ENCODE measurements at regions not wholly inside any gene's neighbourhood (a gene's known extent, or its start where the extent isn't known, plus 50 kb on each side); places are given as distances from the start of the nearest gene placed in this dataset.

DNA sequence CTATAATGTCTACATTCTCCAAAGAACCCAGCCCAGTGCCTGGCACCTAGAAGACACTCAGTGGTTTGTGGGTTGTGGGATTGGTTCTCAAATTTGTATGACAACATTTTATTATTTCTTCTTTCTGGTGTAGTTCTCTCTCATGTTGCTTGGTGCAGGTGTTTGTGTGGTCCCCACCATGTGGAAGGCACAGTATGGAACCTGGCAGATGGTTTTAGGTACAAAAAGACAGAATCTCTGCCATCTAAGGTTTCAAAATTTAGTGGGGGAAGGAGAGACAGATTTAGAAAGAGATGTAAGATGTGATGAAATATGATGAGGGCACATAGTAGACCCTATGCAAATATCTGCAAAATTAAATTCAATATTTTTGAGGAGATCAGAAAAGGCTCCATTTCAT lies 323.8 kb downstream of the CDK5RAP2 start:
- no peak overlapping the region for H4K5ac ChIP-seq (ENCODE audit: insufficient read length, low read depth, low read length)

More for the DNA sequence above, 323.8 kb downstream of the CDK5RAP2 start:
- Histone ChIP-seq H3K9ac (ENCODE audit: extremely low read depth, insufficient read length, low read length) (no peak overlapping the region), H4K20me1 (ENCODE audit: control insufficient read depth, insufficient read depth, insufficient read length) (no peaks in the 10 kb centered on the region), H2BK5ac (ENCODE audit: insufficient read length, low read length) (no peak overlapping the region), H3K4ac (ENCODE audit: low read depth, low read length) (no peak overlapping the region), H3K27me3 (ENCODE audit: insufficient read depth, low read length) (no peaks in the 10 kb centered on the region), H3K18ac (ENCODE audit: insufficient read length, low read depth, low read length) (no peak overlapping the region), H2BK12ac (ENCODE audit: insufficient read length, low read depth, low read length) (no peak overlapping the region), H3K79me2 (ENCODE audit: insufficient read depth, low read length) (no peaks in the 10 kb centered on the region), H3K4me2 (ENCODE audit: insufficient read depth, insufficient read length, low read length) (no peak overlapping the region), H2BK20ac (ENCODE audit: low read depth, low read length, poor library complexity, severe bottlenecking) (no peak overlapping the region), H3K4me1 (ENCODE audit: insufficient read depth, low read length) (no peaks in the 10 kb centered on the region), H3T11ph (ENCODE audit: low read length) (no peak overlapping the region), H3K79me1 (ENCODE audit: insufficient read depth, low read depth, low read length, poor library complexity, severe bottlenecking) (no peaks in the 10 kb centered on the region), H2AFZ (ENCODE audit: low read length) (no peak overlapping the region), H2BK120ac (ENCODE audit: low read depth, low read length, poor library complexity, severe bottlenecking) (no peak overlapping the region), H2AK5ac (ENCODE audit: insufficient read length, low read length) (no peak overlapping the region), H3K14ac (ENCODE audit: insufficient read depth, low read length) (no peak overlapping the region), H4K8ac (replicated peaks; ENCODE audit: insufficient read length, low read depth, low read length) (no peak overlapping the region), H4K91ac (ENCODE audit: insufficient read length, low read depth, low read length) (no peak overlapping the region), H2BK15ac (ENCODE audit: low read depth, low read length) (no peak overlapping the region), H3K23me2 (ENCODE audit: insufficient read length, low read depth, low read length, poor library complexity, severe bottlenecking) (no peaks in the 10 kb centered on the region), H3K27ac (ENCODE audit: insufficient read length, low read depth, low read length) (no peak overlapping the region), H3K56ac (ENCODE audit: insufficient read length, low read depth, low read length) (no peak overlapping the region), H3K9me3 (ENCODE audit: control insufficient read depth, low read depth, low read length) (no peaks in the 10 kb centered on the region), H3K23ac (ENCODE audit: insufficient read length, low read depth, low read length) (no peak overlapping the region)
- peaks cover 24% of the 10 kb centered on the region for H3K27me3 Mint-ChIP-seq (ENCODE audit: low read depth)
- no peaks in the 10 kb centered on the region; a peak in 1 of 4 replicates for H3K4me1 Mint-ChIP-seq
- no peaks in the 10 kb centered on the region for H3K9me3 Mint-ChIP-seq
- H3K27ac Mint-ChIP-seq, result no peak overlapping the region
- no peaks in the 10 kb centered on the region for H3K36me3 Mint-ChIP-seq (ENCODE audit: insufficient read depth in 1 of 3, low read depth in 3 of 3)
- no peak overlapping the region for H3K4me3 Mint-ChIP-seq
- TF ChIP-seq CTCF (conservative IDR thresholded peaks at IDR 0.05), result no peak
- no peak for DNase-seq

Measured in H9 (cell line).